ENCODE measurements at regions not wholly inside any gene's neighbourhood (a gene's known extent, or its start where the extent isn't known, plus 50 kb on each side); places are given as distances from the start of the nearest gene placed in this dataset.

GRCh38 chr21:38600106-38600505, 101.8 kb upstream of the ERG start:
- TF ChIP-seq CTCF (IDR thresholded peaks at IDR 0.05; ENCODE audit: low read depth, low read length, poor library complexity, severe bottlenecking) (no peak), EZH2phosphoT487 (IDR thresholded peaks at IDR 0.05; ENCODE audit: borderline replicate concordance, low read length) (no peak)

Data from DOHH2 (cell line).